Neuronal stem cell (in vitro differentiated cells): ENCODE measurements at regions not wholly inside any gene's neighbourhood (a gene's known extent, or its start where the extent isn't known, plus 50 kb on each side); places are given as distances from the start of the nearest gene placed in this dataset.

Experiments
- DNase-seq: peaks from one replicate; pipeline ENCODE4 v3.0.0-alpha.2; 2013; ENCODE audit warnings: low spot score
- H2AFZ ChIP-seq: one replicate; pipeline ENCODE4 v1.6.1; 2013; ENCODE audit warnings: mild to moderate bottlenecking, low read length, inconsistent platforms
- H2AK5ac ChIP-seq: 2 replicates; pipeline ENCODE4 v1.6.1; 2013; ENCODE audit warnings: low read depth, mild to moderate bottlenecking, inconsistent platforms, low read length, moderate library complexity, mixed read lengths
- H2BK120ac ChIP-seq: 2 replicates; pipeline ENCODE4 v1.6.1; 2013; ENCODE audit warnings: low read depth, mild to moderate bottlenecking, inconsistent platforms, low read length, moderate library complexity, mixed read lengths
- H2BK12ac ChIP-seq: one replicate; pipeline ENCODE4 v1.6.1; 2013; ENCODE audit warnings: low read length, inconsistent platforms
- H2BK15ac ChIP-seq: 2 replicates; pipeline ENCODE4 v1.6.1; 2013; ENCODE audit warnings: mild to moderate bottlenecking, low read length, inconsistent platforms, mixed read lengths
- H2BK5ac ChIP-seq: one replicate; pipeline ENCODE4 v1.6.1; 2013; ENCODE audit warnings: inconsistent platforms, mild to moderate bottlenecking, low read length, moderate library complexity
- H3K14ac ChIP-seq: one replicate; pipeline ENCODE4 v1.6.1; 2013; ENCODE audit warnings: low read length, inconsistent platforms
- H3K18ac ChIP-seq: 2 replicates; pipeline ENCODE4 v1.6.1; 2013; ENCODE audit warnings: low read length, inconsistent platforms
- H3K23ac ChIP-seq: 2 replicates; pipeline ENCODE4 v1.6.1; 2013; ENCODE audit warnings: low read depth, mild to moderate bottlenecking, mixed read lengths, low read length, inconsistent platforms; ENCODE audit not compliant: poor library complexity
- H3K27ac ChIP-seq: replicated peaks from 3 replicates; pipeline ENCODE4 v1.5.1; 2013; ENCODE audit warnings: low read length, inconsistent platforms
- H3K27me3 ChIP-seq, 3 experiments: 2 replicates each; pipeline ENCODE4 v1.6.1; 2013; ENCODE audit warnings: low read length in 3 of 3, mild to moderate bottlenecking in 2 of 3, inconsistent platforms in 1 of 3, low read depth in 1 of 3, mixed read lengths in 1 of 3, moderate library complexity in 1 of 3; ENCODE audit not compliant: control insufficient read depth in 3 of 3, insufficient read depth in 3 of 3
- H3K36me3 ChIP-seq, 2 donors: replicated peaks in 1 of 2; 2 replicates each; pipeline ENCODE4 v1.6.1; 2013; ENCODE audit warnings: low read length in 2 of 2; ENCODE audit not compliant: control insufficient read depth in 2 of 2, insufficient read depth in 2 of 2
- H3K4ac ChIP-seq: 2 replicates; pipeline ENCODE4 v1.6.1; 2013; ENCODE audit warnings: inconsistent platforms, mild to moderate bottlenecking, low read length, moderate library complexity
- H3K4me1 ChIP-seq, 2 donors: 1 replicate in 1 of 2; 2 replicates in 1 of 2; pipeline ENCODE4 v1.6.1; 2013; ENCODE audit warnings: low read length in 2 of 2, low read depth in 1 of 2; ENCODE audit not compliant: control insufficient read depth in 2 of 2, insufficient read depth in 1 of 2
- H3K4me2 ChIP-seq: one replicate; pipeline ENCODE4 v1.6.1; 2013; ENCODE audit warnings: mild to moderate bottlenecking, low read length, inconsistent platforms; ENCODE audit not compliant: insufficient read depth, poor library complexity, severe bottlenecking
- H3K4me3 ChIP-seq, 2 donors: 2 replicates each; pipeline ENCODE4 v1.5.1; 2013; ENCODE audit warnings: low read length in 2 of 2, mild to moderate bottlenecking in 2 of 2, inconsistent platforms in 1 of 2, moderate library complexity in 1 of 2
- H3K79me1 ChIP-seq: one replicate; pipeline ENCODE4 v1.6.1; 2013; ENCODE audit warnings: low read depth, mild to moderate bottlenecking, inconsistent platforms, low read length, moderate library complexity
- H3K9ac ChIP-seq: one replicate; pipeline ENCODE4 v1.6.1; 2013; ENCODE audit warnings: mild to moderate bottlenecking, low read depth, low read length, inconsistent platforms; ENCODE audit not compliant: poor library complexity
- H3K9me3 ChIP-seq, 2 donors: replicated peaks in 1 of 2; 2 replicates each; pipeline versions ENCODE3 to v1.6.1; 2013; ENCODE audit warnings: low read length in 2 of 2, mild to moderate bottlenecking in 2 of 2, inconsistent platforms in 1 of 2, low read depth in 1 of 2, mixed read lengths in 1 of 2, moderate library complexity in 1 of 2; ENCODE audit not compliant: control insufficient read depth in 2 of 2, insufficient read depth in 1 of 2
- H4K8ac ChIP-seq: one replicate; pipeline ENCODE4 v1.6.1; 2013; ENCODE audit warnings: low read depth, mild to moderate bottlenecking, inconsistent platforms, low read length, moderate library complexity
- H4K91ac ChIP-seq: one replicate; pipeline ENCODE4 v1.6.1; 2013; ENCODE audit warnings: low read length, low read depth, mild to moderate bottlenecking, inconsistent platforms; ENCODE audit not compliant: poor library complexity
- WGBS, 2 donors: extraction: QIAGEN DNeasy Blood & Tissue Kit; methylation state at CpG; one replicate each; pipeline ENCODE4 v1.1.7; 2013; ENCODE audit warnings: missing lambda C conversion rate in 2 of 2, mixed read lengths in 1 of 2; ENCODE audit not compliant: insufficient read length in 2 of 2, insufficient replicate concordance in 1 of 2; ENCODE audit errors: extremely low coverage in 2 of 2; 5-methylcytosine and 5-hydroxymethylcytosine counted together

- Histone ChIP-seq H3K4me2 (no peak overlapping the region), H2AK5ac (no peak overlapping the region), H3K4ac (no peak overlapping the region), H3K27me3 (no peaks in the 10 kb centered on the region), H3K4me1 (no peaks in the 10 kb centered on the region), H3K27ac (no peak overlapping the region), H2BK5ac (no peak overlapping the region), H2BK15ac (no peak overlapping the region), H2AFZ (no peak overlapping the region), H3K9ac (no peak overlapping the region), H4K8ac (no peak overlapping the region), H3K14ac (no peak overlapping the region), H3K23ac (no peak overlapping the region), H3K79me1 (no peaks in the 10 kb centered on the region), H4K91ac (no peak overlapping the region), H3K9me3 (no peaks in the 10 kb centered on the region), H2BK12ac (no peak overlapping the region), H3K4me3 (no peak overlapping the region), H3K18ac (no peak overlapping the region), H2BK120ac (no peak overlapping the region), H3K36me3 (no peaks in the 10 kb centered on the region)
- WGBS, 2 donors, result no CpG with 5 or more reads among the region's 4 CpGs
- no peak for DNase-seq
These were observed 70.4 kb upstream of the THBS2 start for GRCh38 chr6:169324086-169324485.

DNA sequence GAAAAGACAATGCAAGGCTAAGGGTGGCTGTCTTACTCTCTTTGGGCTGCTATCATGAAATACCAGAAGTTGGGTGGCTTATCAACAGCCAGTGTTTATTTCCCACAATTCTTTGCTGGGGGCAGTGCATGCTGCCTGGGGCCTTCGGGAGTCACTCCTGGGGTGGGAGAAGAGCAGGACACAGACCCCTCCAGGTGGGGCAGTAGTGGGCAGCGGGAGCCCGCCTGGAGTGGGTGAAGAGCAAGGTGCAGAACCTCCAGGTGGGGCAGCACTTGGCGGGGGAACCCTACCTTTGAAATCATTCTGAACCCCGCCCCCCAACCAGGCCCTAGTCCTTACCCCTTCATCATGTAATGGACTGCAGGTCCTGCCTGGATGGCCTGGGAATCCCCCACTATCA is 69.6 kb upstream of the THBS2 start:
- H3K79me1 ChIP-seq, result no peaks in the 10 kb centered on the region
- no peaks in the 10 kb centered on the region for H3K9me3 ChIP-seq
- no peak overlapping the region for H3K4me2 ChIP-seq
- no peak overlapping the region for H3K23ac ChIP-seq
- no peaks in the 10 kb centered on the region for H3K27me3 ChIP-seq
- no peak overlapping the region for H3K18ac ChIP-seq
- no peak overlapping the region for H2BK15ac ChIP-seq
- no peak overlapping the region for H2AFZ ChIP-seq
- H3K27ac ChIP-seq, result no peak overlapping the region
- no peaks in the 10 kb centered on the region for H3K36me3 ChIP-seq
- H4K8ac ChIP-seq, result no peak overlapping the region
- H2BK5ac ChIP-seq, result no peak overlapping the region
- no peak overlapping the region for H2AK5ac ChIP-seq
- H4K91ac ChIP-seq, result no peak overlapping the region
- no peak overlapping the region for H3K4ac ChIP-seq
- H2BK12ac ChIP-seq, result no peak overlapping the region
- DNase-seq, result no peak
- no peak overlapping the region for H2BK120ac ChIP-seq
- no peak overlapping the region for H3K4me3 ChIP-seq
- no peak overlapping the region for H3K14ac ChIP-seq
- no CpG with 5 or more reads among the region's 5 CpGs for WGBS, 2 donors
- H3K4me1 ChIP-seq, result no peaks in the 10 kb centered on the region
- no peak overlapping the region for H3K9ac ChIP-seq

DNA sequence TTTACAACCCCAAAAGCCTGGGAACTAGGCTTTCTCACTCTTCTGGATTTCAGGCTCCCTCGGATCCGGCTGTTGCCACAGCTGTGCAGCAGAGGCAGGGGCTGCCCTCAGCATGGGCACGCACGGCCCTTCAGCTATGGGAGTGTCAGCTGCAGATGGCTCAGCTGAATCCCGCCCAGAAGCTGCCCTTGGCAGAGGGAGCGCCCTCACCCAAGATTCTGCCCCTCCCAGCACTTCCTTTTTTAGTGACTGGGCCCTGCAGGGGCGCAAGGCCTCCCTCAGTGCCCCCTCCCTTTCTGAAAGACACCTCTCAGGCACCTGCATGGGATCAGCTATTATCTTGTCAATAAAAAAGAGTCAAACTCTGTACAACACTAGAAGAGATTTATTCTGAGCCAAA is 67.9 kb upstream of the THBS2 start:
- no peak overlapping the region for H3K27ac ChIP-seq

GRCh38 chr6:169320013-169320412 is 66.4 kb upstream of the THBS2 start:
- no peak overlapping the region for H3K4ac ChIP-seq
- H3K9me3 ChIP-seq, result peaks cover 0 to 5% of the 10 kb centered on the region in 2 donors

More for the DNA sequence above, 67.9 kb upstream of the THBS2 start:
- H4K91ac ChIP-seq, result no peak overlapping the region
- H3K14ac ChIP-seq, result no peak overlapping the region
- no peak overlapping the region for H2AK5ac ChIP-seq
- H2BK5ac ChIP-seq, result no peak overlapping the region
- no peak overlapping the region for H2BK15ac ChIP-seq
- H3K4me3 ChIP-seq, result no peak overlapping the region
- H3K18ac ChIP-seq, result no peak overlapping the region
- no peaks in the 10 kb centered on the region for H3K4me1 ChIP-seq
- no peak for DNase-seq
- H3K23ac ChIP-seq, result no peak overlapping the region
- no peak overlapping the region for H4K8ac ChIP-seq
- no peak overlapping the region for H2BK12ac ChIP-seq
- no CpG with 5 or more reads among the region's 7 CpGs for WGBS, 2 donors
- no peaks in the 10 kb centered on the region for H3K36me3 ChIP-seq
- no peaks in the 10 kb centered on the region for H3K79me1 ChIP-seq
- no peak overlapping the region for H2AFZ ChIP-seq
- no peaks in the 10 kb centered on the region for H3K27me3 ChIP-seq
- no peak overlapping the region for H3K9ac ChIP-seq
- H2BK120ac ChIP-seq, result no peak overlapping the region
- H3K4ac ChIP-seq, result no peak overlapping the region
- no peaks in the 10 kb centered on the region for H3K9me3 ChIP-seq
- H3K4me2 ChIP-seq, result no peak overlapping the region

More at GRCh38 chr6:169320013-169320412, 66.4 kb upstream of the THBS2 start:
- Histone ChIP-seq H3K27me3 (no peaks in the 10 kb centered on the region), H3K4me3 (no peak overlapping the region), H3K23ac (no peak overlapping the region), H2AK5ac (no peak overlapping the region), H4K91ac (no peak overlapping the region), H4K8ac (no peak overlapping the region), H2BK120ac (no peak overlapping the region), H3K27ac (no peak overlapping the region), H2AFZ (no peak overlapping the region), H2BK5ac (no peak overlapping the region), H2BK15ac (no peak overlapping the region), H3K14ac (no peak overlapping the region), H3K4me2 (no peak overlapping the region), H3K36me3 (no peaks in the 10 kb centered on the region), H3K79me1 (no peaks in the 10 kb centered on the region), H3K9ac (no peak overlapping the region), H3K4me1 (no peaks in the 10 kb centered on the region), H2BK12ac (no peak overlapping the region), H3K18ac (no peak overlapping the region)
- no CpG with 5 or more reads among the region's 3 CpGs for WGBS, 2 donors
- no peak for DNase-seq
